ENCODE measurements at regions not wholly inside any gene's neighbourhood (a gene's known extent, or its start where the extent isn't known, plus 50 kb on each side); places are given as distances from the start of the nearest gene placed in this dataset.

- DNase-seq, result no peak
These were observed 141.3 kb upstream of the NALF2 start for GRCh38 chrX:69362856-69363255.

- DNase-seq, result no peak
These were observed 141.8 kb upstream of the NALF2 start for GRCh38 chrX:69362354-69362753.

DNA sequence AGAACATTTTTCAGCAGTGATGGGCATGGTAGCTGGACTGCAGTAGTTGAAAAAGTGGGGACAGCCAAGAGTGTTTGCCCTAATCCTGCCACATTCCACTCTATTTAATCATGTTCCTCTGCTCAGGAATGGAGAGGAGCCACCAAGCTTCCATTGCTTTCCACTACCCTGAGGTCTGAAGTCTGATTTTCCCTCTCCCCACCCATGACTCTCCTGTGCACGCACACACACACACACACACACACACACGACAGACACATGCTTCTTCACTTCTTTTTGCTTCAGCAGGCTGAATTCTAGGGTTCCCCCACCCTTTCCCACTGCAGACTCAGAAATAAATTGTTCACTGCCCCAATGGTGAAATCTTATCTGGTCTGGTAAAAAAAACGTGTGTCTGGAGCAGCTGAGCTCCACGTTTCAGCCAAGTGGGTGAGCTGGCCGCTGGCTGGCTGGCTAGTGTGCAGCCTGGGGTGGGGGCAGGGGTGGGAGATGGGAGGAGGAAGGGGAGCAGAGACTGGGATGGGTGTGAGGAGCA lies 142.7 kb upstream of the NALF2 start:
- no peak for DNase-seq

DNA sequence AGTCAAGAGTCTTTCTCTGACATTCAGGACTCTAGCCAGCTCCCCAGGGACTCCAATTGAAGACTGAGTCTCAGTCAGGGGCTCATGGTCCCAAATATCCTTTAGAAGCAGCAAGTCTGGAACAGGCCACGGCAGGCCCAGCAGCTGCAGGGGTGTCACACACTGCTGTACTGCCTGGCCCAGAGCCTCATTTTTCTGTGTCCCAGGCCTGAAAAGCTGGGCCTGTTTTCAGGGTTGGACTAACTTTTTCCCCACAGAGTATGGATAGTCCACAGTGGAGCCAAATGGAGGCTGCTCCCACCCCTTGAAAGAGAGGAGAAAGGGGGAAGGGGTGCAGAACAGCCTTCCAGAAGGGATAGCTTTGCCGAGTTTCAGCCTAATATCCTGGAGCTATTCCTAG lies 146.8 kb upstream of the NALF2 start:
- DNase-seq, result no peak

DNA sequence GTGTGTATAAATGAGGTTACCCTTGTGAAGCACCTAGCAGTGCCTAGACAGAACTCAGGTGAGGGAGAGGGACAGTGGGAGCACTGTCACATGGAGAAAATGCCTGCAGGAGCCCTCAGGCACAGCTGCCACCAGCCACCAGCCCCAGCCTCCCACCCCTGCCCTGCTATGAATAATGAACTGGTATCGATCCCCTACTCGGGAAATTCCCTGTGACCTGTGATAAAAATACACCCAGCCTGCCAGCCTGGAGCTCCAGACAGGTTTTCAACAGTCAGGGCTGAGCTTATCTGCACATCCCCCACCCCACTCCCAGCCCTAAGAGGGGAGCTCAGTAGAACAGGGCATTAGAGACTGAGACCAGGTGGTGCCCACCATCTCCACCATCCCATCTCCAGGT lies 159.6 kb upstream of the PJA1 start:
- no peak for DNase-seq

DNA sequence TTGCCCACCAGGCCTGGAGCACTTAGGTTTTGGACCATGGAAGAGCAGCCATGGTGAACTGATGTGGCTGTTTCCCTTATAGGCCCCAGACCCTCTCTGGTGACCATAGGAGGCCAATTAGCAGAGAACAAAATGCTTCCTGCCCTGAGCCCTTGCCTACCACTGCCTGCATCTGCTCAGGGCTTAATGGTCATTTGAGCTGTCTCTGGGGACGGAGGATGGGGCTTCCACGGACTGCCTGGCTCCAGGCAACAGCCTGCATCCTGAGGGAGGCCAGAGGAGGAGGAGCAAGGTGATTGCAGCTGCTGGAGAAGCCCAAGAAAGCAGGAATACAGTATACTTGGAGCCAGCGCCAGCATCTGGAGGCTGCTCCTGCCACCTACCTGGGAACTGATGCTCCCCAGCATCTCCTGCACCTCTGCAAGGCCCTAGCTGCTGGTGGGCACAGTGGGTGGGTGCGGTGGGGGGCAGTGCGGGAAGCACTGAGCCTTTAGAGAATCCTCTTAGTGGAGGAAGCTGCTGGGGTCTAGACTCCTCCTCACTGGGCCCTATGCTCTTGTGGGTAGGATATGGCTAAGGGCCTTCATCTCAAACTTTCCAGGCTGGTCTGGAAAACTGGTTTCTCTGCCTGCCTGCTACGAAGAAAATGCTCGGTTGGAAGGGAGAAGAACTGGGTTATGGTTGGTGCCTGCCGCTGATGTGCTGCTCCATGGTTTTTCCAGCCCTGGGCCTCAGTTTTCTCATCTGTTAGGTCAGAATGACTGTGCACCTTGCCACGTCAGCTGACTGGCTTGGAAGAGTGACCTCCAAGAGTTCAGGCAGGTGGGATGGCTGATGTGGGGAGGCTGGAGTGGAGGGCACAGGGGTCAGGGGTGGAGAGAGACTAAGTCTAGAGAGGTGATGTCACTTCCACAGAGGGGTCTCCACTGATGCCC lies 158.8 kb upstream of the PJA1 start:
- DNase-seq, result no peak

GRCh38 chrX:69321789-69322188 lies 156.5 kb upstream of the PJA1 start:
- DNase-seq, result no peak

DNA sequence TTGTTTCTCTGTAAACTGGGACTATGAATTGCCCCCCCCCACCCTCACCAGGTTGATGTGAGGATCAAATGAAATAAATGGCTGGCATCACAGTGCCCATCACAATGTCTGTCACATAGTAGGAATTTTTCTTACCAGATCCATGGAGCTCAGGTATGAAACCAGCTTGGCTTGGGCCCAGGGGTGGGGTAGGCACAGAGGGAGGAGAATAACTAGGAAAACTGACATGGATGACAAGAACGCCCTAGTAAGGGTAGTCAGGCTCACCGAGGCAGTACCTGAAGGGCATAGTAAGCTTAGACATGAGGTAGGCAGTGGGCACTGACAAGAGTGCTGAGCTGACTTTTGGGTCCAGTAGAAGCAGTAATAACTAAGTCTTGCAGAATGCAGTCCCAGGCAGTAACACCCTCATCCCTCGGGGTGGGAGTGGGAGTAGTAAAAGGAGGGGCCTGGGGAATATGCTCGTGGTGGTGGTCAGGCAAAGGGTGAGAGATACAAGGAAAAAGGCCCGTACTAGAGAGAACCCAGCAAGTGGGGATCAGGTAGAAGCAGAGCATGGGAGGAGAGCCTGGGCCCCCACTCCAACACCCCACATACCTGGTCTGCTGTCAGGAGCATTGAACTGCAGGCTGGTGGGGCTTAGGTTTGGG lies 155.9 kb upstream of the PJA1 start:
- DNase-seq, result no peak

DNA sequence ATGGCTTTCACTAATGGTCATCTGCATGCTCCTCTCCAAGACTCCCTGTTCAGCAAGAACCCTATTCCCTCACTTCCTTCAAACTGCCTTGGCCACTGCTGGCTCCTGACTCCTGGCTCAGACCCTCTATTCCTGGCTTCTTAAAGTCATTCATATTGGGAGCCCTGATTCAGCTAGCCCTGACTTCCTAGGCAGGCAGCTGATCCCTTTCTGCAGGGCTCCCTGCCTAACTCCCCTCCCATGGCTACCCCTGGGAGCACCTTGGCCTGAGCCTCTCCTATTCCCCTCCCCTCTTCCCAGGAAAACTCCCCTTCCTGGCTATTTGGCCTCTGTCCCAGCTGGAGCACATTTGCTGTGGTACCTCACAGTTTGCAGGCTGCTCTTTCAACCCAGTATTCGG lies 154.9 kb upstream of the PJA1 start:
- no peak for DNase-seq

- no peak for DNase-seq
These were observed 154.1 kb upstream of the PJA1 start for GRCh38 chrX:69319376-69319775.

DNA sequence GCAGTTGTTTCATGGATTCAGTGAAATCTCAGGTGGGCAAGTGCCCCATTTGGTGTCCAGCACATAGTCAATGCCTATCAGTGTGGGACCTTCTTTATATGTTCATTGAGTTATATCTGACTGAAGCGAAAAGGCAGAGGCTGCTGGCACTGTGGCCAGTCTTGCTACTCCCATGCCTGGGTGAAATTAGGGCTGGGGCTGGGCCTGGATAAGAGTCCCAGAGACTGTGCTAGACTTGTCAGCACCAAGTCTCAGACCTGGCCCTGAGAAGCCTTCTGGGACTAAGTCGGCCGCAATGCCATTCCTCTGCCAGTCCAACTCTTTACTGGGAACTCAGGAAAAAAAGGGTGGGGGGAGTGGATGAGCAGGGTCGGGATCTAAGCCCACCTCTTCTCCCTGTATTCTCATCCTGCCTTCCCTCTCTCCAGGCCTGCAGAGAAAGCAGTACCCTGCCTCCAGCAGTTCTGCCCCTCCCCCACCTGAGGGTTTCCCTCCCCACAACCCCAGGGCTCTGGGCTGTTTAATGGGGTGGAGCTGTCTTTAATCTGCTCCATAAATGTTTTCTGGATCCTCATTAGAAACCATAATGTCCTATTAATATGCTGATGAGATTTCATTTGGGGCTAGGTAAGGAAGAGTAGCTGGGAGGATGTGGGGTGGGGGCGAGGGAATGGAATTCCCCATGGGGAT lies 153.5 kb upstream of the PJA1 start:
- no peak for DNase-seq

DNA sequence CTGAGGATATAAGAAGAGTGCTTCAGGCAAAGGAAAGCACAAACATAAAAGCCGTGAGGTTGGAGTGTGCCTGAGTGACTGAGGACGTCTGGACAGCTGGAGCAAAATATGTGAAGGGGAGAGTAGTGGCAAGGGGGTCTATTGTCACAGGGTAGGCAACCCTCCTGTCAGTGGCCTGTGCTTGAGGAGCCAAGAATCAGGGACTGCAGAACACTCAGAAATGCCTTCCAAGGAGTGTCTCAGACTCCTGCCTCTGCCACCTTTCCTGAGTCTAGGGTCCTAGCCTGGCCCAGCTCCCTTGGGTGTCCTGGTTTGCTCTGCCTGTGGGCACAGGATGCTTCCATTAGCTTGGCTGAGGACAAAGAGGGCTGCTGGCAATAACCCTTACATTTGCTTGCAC lies 152.5 kb upstream of the PJA1 start:
- no peak for DNase-seq

DNA sequence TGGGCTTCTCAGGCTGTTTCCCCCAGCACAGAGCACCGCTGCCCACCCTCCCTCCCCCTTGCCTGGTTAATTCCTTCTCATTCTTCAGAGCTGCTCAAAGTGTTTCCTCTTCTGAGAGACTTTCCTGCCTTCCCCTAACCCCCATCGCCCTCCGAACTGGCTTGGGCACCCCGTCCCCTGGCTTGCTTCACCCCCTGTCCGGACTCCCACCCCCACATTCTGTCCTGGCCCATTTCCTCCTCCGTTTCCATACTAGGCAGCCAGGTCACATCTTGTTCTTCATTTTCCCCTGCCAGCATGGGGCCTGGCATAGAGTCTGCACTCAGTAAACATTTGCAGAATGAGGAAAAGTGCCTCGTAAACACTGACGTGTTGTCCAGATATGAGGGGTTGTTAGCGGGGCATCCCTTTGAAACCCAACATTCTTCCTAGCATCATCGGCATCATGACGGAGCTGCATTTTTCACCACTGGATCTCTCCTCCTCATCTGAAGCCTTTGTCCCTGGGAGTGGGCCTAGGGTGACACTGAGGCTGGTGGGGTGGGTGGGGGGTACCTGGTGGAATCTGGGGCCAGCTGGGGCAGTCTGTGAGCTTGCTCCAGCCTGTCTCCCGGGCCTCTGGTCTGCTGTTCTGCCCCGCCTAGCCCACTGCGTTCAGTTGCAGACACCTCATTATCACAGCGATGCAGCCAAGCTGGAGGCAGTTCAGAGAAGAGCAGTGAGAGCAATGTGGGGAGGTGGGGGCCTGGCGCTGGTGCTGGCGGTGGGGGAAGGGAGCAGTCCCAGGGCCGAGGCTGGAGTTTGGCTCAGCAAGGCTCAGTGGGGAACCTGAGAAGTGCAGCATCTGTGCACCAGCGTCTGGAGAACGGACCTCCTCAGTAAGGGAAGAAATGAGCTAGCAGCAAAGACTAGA lies 149.4 kb upstream of the PJA1 start:
- no peak for DNase-seq

- no peak for DNase-seq
These were observed 148.5 kb upstream of the PJA1 start for GRCh38 chrX:69313617-69314290.

- DNase-seq, result no peak
These were observed 146.8 kb upstream of the PJA1 start for GRCh38 chrX:69311936-69312670.

DNA sequence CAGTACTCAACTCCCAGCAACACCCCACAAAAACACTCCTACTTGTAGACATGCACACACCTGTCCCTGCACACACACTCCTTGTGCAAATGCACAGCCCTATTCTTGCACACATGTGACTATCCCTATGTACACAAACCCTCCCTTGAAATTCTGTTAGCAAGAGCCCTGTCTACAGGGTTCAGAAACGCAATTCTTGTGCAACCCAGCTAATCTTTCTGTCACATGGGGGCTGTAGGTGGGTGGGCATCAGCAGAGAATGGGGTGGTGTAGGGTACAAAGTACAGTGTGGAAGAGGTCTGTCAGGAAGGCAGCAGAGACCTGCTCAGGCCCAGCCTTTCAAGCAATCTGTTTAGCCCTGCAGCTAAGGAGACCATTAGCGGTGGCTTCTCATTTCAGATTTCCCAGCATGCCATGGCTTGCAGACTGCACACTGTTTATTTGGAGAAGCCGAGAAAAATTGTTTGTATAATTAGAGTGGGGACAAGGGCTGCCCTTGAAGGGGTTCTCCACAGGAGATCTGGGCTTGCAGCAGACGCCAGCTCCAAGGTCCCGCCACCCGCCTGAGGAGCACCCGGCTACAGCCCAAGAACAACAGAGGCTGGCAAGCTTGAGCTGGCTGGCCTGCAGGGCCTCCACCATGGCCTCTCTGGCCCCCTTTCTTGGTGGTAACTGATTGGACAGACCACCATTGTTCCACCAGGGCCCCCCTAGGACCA lies 144.0 kb upstream of the PJA1 start:
- DNase-seq, result no peak

DNA sequence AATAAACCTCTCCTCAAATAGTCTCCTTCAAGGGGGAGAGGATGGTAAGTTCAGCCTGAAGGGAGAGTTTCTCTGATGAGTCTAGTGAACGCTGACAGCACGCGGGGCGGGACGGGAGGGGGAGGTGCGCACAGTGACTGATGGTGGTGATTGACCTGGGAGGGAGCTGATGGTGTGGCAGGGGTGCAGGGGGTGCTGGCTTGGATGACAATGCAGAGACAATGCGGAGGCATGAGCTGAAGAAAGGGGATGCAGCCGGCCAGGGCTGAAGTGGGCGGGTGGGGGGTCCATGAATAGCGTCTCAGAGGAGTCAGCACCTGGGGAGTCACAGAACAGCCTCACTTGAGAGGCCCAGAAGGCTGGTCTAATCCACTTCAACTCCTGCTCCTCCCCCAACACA lies 142.5 kb upstream of the PJA1 start:
- DNase-seq, result no peak

GRCh38 chrX:69307029-69307428 lies 141.8 kb upstream of the PJA1 start:
- DNase-seq, result no peak

DNA sequence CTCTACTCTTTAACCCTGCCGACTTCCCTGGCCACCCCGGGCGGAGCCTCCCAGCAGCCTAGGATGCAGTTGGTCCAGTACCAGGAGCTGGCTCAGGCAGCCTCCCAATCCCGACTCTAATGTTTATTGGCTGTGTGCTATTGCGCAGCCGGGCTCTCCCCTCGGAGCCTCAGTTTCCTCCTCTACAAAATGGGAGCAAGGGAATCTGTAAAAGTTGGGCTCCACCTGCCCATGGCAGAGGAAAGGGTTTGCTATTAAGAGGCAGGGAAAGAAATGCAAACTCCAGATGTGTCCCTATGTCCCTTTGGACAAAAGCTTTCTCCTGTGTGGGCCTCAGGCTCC lies 140.8 kb upstream of the PJA1 start:
- DNase-seq, result no peak
